ENCODE measurements at regions not wholly inside any gene's neighbourhood (a gene's known extent, or its start where the extent isn't known, plus 50 kb on each side); places are given as distances from the start of the nearest gene placed in this dataset.

- Histone ChIP-seq H3K56ac (ENCODE audit: insufficient read length, low read depth, low read length) (no peak overlapping the region), H2BK12ac (ENCODE audit: insufficient read length, low read depth, low read length) (no peak overlapping the region), H4K91ac (ENCODE audit: insufficient read length, low read depth, low read length) (no peak overlapping the region), H3K4me2 (ENCODE audit: insufficient read depth, insufficient read length, low read length) (no peak overlapping the region), H4K5ac (ENCODE audit: insufficient read length, low read depth, low read length) (no peak overlapping the region), H3K9me3 (ENCODE audit: control insufficient read depth, low read depth, low read length) (no peaks in the 10 kb centered on the region), H3K18ac (ENCODE audit: insufficient read length, low read depth, low read length) (no peak overlapping the region), H2AK5ac (ENCODE audit: insufficient read length, low read length) (no peak overlapping the region), H3T11ph (ENCODE audit: low read length) (no peak overlapping the region), H4K8ac (replicated peaks; ENCODE audit: insufficient read length, low read depth, low read length) (no peak overlapping the region), H3K79me1 (ENCODE audit: insufficient read depth, low read depth, low read length, poor library complexity, severe bottlenecking) (no peaks in the 10 kb centered on the region), H3K23me2 (ENCODE audit: insufficient read length, low read depth, low read length, poor library complexity, severe bottlenecking) (no peaks in the 10 kb centered on the region), H3K4me1 (ENCODE audit: insufficient read depth, low read length) (no peaks in the 10 kb centered on the region), H3K27ac (ENCODE audit: insufficient read length, low read depth, low read length) (no peak overlapping the region), H3K27me3 (ENCODE audit: insufficient read depth, low read length) (no peaks in the 10 kb centered on the region), H3K9ac (ENCODE audit: extremely low read depth, insufficient read length, low read length) (no peak overlapping the region), H3K4ac (ENCODE audit: low read depth, low read length) (no peak overlapping the region), H3K23ac (ENCODE audit: insufficient read length, low read depth, low read length) (no peak overlapping the region), H2BK20ac (ENCODE audit: low read depth, low read length, poor library complexity, severe bottlenecking) (no peak overlapping the region), H3K14ac (ENCODE audit: insufficient read depth, low read length) (no peak overlapping the region), H4K20me1 (ENCODE audit: control insufficient read depth, insufficient read depth, insufficient read length) (no peaks in the 10 kb centered on the region), H3K79me2 (ENCODE audit: insufficient read depth, low read length) (no peaks in the 10 kb centered on the region), H2BK5ac (ENCODE audit: insufficient read length, low read length) (no peak overlapping the region), H2AFZ (ENCODE audit: low read length) (no peak overlapping the region), H2BK15ac (ENCODE audit: low read depth, low read length) (no peak overlapping the region), H2BK120ac (ENCODE audit: low read depth, low read length, poor library complexity, severe bottlenecking) (no peak overlapping the region)
- H3K36me3 Mint-ChIP-seq (ENCODE audit: insufficient read depth in 1 of 3, low read depth in 3 of 3) = no peaks in the 10 kb centered on the region
- WGBS (ENCODE audit: extremely low coverage, insufficient read length, low lambda C conversion rate) = no CpG with 5 or more reads among the region's 11 CpGs
- DNase-seq = no peak
- H3K4me1 Mint-ChIP-seq = peaks cover 5 to 9% of the 10 kb centered on the region in 2 experiments; a peak in 3 of 4 replicates
- H3K27me3 Mint-ChIP-seq (ENCODE audit: low read depth) = no peaks in the 10 kb centered on the region
- no peak overlapping the region for H3K4me3 Mint-ChIP-seq
- H3K9me3 Mint-ChIP-seq = no peaks in the 10 kb centered on the region
- no peak for TF ChIP-seq CTCF (conservative IDR thresholded peaks at IDR 0.05)
- H3K27ac Mint-ChIP-seq = peak overlapping the region in 1 of 3 experiments; percentile 73; a peak in 1 of 7 replicates
Measured at GRCh38 chr3:21328711-21329390, 422.2 kb downstream of the ZNF385D start.

Data from H9 (cell line).